ENCODE measurements at regions not wholly inside any gene's neighbourhood (a gene's known extent, or its start where the extent isn't known, plus 50 kb on each side); places are given as distances from the start of the nearest gene placed in this dataset.
"Not testable (repeated sequence)": the region's sequence is repeated elsewhere in the genome, so short reads cannot be mapped to it uniquely, and the experiment has no call there.

- DNase-seq (ENCODE audit: low spot score) = no peak
Observed at GRCh38 chr20:48126227-48126740, 341.0 kb upstream of the SULF2 start.

GRCh38 chr20:48124960-48125359 lies 339.7 kb upstream of the SULF2 start:
- DNase-seq (ENCODE audit: low spot score) = no peak

DNA sequence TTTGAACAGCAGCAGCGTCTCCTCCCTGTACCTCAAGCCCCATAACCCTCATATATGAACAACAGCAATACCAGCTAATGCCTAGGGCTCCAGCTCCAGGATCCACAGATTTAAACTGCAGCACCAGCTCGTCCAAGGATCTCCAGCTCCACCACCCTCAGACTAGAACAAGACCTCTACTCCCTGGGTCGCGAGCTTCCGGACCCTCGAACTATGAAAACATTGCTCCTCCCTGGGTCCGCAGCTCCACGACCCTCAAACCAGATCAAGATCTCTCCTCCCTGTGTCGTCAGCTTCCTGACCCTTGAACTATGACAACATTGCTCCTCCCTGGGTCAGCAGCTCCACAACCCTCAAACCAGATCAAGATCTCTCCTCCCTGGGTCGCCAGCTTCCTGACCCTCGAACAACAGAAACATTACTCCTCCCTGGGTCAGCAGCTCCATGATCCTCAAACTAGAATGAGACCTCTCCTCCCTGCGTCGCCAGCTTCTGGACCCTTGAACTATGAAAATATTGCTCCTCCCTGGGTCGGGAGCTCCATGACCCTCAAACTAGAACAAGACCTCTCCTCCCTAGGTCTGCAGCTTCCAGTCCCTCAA lies 339.0 kb upstream of the SULF2 start:
- no peak for DNase-seq (ENCODE audit: low spot score)

- DNase-seq (ENCODE audit: low spot score) = no peak
Observed at GRCh38 chr20:48120120-48120519, 334.8 kb upstream of the SULF2 start.

GRCh38 chr20:48119389-48119788 lies 334.1 kb upstream of the SULF2 start:
- not testable (repeated sequence) for DNase-seq (ENCODE audit: low spot score)

GRCh38 chr20:48115502-48115901 lies 330.2 kb upstream of the SULF2 start:
- no peak for DNase-seq (ENCODE audit: low spot score)

- no peak for DNase-seq (ENCODE audit: low spot score)
Observed at GRCh38 chr20:48107560-48107959, 322.3 kb upstream of the SULF2 start.

- no peak for DNase-seq (ENCODE audit: low spot score)
Observed at GRCh38 chr20:48106428-48106827, 321.1 kb upstream of the SULF2 start.

- no peak for DNase-seq (ENCODE audit: low spot score)
Observed at GRCh38 chr20:48105526-48105925, 320.2 kb upstream of the SULF2 start.

- no peak for DNase-seq (ENCODE audit: low spot score)
Observed at GRCh38 chr20:48102931-48103660, 317.8 kb upstream of the SULF2 start.

DNA sequence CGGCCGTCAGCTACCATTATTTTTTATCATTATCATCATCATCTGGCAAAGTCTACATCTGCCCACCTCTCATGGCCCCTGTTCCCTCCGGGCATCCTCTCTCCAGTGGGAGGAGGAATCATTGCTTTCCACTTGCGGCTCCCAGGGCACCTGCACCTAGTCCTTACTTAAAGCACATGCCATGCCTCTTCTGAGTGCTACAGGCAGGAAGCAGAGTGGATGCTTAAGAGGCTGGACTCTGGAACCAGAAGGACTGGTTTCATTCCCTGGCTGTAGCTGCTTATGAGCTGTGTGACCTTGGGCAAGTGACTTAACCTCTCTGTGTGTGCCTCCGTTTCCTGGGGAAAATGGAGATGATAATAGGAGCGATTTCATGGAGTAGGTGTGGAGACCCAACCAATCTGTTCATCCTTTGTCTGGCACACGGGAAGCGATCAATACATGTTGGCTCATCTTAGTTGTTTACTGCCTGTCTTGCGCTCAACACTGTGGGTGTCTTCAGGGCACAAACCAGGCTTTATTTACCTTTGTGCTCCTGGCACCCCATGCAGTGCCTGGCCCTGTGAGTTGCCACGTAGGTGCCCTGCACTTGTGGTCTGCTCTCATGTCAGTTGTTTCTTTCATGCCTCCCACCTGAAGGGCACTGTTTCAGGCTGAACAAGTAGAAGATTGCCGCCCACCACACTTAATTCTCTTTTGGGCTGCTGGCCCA lies 317.0 kb upstream of the SULF2 start:
- no peak for DNase-seq (ENCODE audit: low spot score)

GRCh38 chr20:48100483-48100882 lies 315.2 kb upstream of the SULF2 start:
- no peak for DNase-seq (ENCODE audit: low spot score)

DNA sequence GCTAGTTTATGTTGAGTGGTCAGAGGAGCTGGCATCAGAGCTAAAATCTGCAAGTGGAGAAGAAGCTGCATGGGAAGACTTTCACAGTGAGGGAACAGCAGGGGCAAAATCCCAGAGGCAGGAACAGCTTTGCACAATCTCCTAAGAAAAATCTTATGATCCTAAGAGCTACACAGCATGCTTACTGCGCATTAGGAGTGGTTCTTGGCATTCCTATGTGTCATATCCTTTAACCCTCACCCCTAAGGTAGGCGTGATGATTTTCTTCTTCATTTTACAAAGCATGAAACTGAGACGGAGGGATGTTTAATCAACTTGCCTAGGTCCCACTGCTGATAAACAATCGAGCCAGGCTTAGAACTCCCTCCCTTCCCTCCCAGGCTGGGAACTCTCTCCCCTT lies 313.6 kb upstream of the SULF2 start:
- no peak for DNase-seq (ENCODE audit: low spot score)

GRCh38 chr20:48098099-48098498 lies 312.8 kb upstream of the SULF2 start:
- DNase-seq (ENCODE audit: low spot score) = no peak

- DNase-seq (ENCODE audit: low spot score) = no peak
Observed at GRCh38 chr20:48096957-48097890, 311.9 kb upstream of the SULF2 start.

GRCh38 chr20:48096212-48096875 lies 311.1 kb upstream of the SULF2 start:
- no peak for DNase-seq (ENCODE audit: low spot score)

DNA sequence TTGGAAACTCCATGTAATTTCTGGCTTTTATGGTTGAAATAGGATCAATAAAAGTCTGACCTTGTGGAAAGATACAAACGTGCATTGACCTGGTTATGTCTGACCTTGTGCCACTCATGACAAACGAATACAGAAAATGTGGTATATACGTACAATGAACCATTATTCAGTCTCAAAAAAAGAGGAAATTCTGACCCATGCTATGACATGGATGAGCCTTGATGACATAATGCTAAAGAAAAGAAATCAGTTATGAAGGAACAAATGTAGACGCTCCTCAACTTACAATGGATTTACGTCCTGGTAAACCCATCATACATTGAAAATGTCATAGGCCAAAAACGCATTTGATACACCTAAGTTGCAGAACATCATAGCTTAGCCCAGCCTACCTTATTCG lies 309.7 kb upstream of the SULF2 start:
- DNase-seq (ENCODE audit: low spot score) = no peak

GRCh38 chr20:48094196-48094749 lies 309.0 kb upstream of the SULF2 start:
- DNase-seq (ENCODE audit: low spot score) = no peak

DNA sequence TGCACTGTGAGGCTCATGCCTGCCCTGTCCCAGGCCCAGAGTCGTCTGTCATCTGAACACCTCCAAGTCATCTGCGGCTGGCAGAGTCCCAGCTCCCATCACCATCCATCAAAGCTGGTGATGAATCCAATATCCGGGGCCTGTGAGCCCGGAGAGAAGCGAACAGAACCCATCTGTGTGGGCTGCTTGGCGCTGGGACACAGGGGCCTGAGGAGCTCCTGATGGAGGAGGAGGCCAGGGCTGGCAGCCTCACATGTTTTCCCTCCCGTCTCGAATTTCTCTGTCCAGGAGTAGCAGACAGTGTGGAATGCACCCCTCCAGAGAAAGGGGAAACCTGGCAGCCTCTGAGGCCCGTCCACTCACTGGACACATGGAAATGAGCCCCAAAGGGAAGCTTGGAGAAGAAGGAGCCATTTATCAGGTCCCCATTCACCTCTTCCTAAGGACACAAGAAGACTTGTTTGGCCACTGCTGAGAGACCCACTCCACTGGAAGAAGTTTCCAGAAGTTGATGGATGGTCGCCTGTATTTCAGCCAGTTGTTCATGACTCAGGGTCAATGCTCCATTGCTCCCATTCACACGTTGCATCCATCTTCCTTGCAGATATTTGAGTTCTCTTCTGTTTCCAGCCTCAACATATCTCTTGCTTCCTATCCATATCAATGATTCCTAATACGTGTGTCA lies 307.5 kb upstream of the SULF2 start:
- no peak for DNase-seq (ENCODE audit: low spot score)

DNA sequence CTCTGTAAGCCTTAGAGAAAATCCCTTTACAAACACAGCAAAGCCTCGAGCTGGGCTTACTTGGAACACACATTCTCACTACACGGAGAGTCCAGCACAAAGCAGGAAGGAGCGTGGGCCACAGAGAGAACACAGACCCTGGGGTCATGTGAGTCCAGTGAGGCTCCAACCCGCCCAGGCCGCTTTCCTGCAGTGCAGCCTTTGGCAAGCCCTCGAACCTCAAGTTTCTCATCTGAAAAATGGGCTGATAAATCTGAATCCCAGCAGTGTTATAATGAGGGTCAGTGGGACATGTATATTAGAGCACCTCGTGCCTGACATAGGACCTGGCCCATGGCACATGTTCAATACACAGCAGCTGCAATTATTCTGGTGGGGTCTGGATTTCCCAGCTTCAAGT lies 305.5 kb upstream of the SULF2 start:
- no peak for DNase-seq (ENCODE audit: low spot score)

Data from mucosa of gallbladder (tissue), 1 donor.